ENCODE measurements at regions not wholly inside any gene's neighbourhood (a gene's known extent, or its start where the extent isn't known, plus 50 kb on each side); places are given as distances from the start of the nearest gene placed in this dataset.
"Not testable (repeated sequence)": the region's sequence is repeated elsewhere in the genome, so short reads cannot be mapped to it uniquely, and the experiment has no call there.

GRCh38 chr11:130526846-130527245 is 78.4 kb downstream of the ADAMTS15 start:
- no peak for DNase-seq

- DNase-seq, result no peak
Measured at GRCh38 chr11:130527636-130528297, 79.3 kb downstream of the ADAMTS15 start.

GRCh38 chr11:130528298-130529261 is 80.1 kb downstream of the ADAMTS15 start:
- no peak for DNase-seq

- DNase-seq, result no peak
Measured at GRCh38 chr11:130529366-130529765, 80.9 kb downstream of the ADAMTS15 start.

- no peak for DNase-seq
Measured at GRCh38 chr11:130531061-130531460, 82.6 kb downstream of the ADAMTS15 start.

GRCh38 chr11:130533113-130533798 is 84.8 kb downstream of the ADAMTS15 start:
- no peak for DNase-seq

GRCh38 chr11:130533871-130534270 is 85.4 kb downstream of the ADAMTS15 start:
- DNase-seq, result no peak

GRCh38 chr11:130534551-130534950 is 86.1 kb downstream of the ADAMTS15 start:
- DNase-seq, result no peak

- no peak for DNase-seq
Measured at GRCh38 chr11:130535520-130535919, 87.1 kb downstream of the ADAMTS15 start.

- DNase-seq, result no peak
Measured at GRCh38 chr11:130536106-130537040, 87.9 kb downstream of the ADAMTS15 start.

GRCh38 chr11:130539680-130540079 is 91.2 kb downstream of the ADAMTS15 start:
- not testable (repeated sequence) for DNase-seq

- no peak for DNase-seq
Measured at GRCh38 chr11:130544266-130544665, 95.8 kb downstream of the ADAMTS15 start.

GRCh38 chr11:130545449-130546072 is 97.1 kb downstream of the ADAMTS15 start:
- DNase-seq, result no peak

- no peak for DNase-seq
Measured at GRCh38 chr11:130546438-130546837, 98.0 kb downstream of the ADAMTS15 start.

- DNase-seq, result no peak
Measured at GRCh38 chr11:130546901-130547694, 98.7 kb downstream of the ADAMTS15 start.

- DNase-seq, result no peak
Measured at GRCh38 chr11:130547761-130548490, 99.5 kb downstream of the ADAMTS15 start.

GRCh38 chr11:130548491-130548833 is 100.0 kb downstream of the ADAMTS15 start:
- no peak for DNase-seq

- DNase-seq, result no peak
Measured at GRCh38 chr11:130549393-130549999, 101.1 kb downstream of the ADAMTS15 start.

- no peak for DNase-seq
Measured at GRCh38 chr11:130550150-130550549, 101.7 kb downstream of the ADAMTS15 start.

GRCh38 chr11:130550984-130551383 is 102.5 kb downstream of the ADAMTS15 start:
- no peak for DNase-seq

All from activated T-cell treated with anti-CD3 and anti-CD28 coated beads, Interleukin-2, amount 50 U/mL, for 48 hours (primary cell).